ENCODE measurements at regions not wholly inside any gene's neighbourhood (a gene's known extent, or its start where the extent isn't known, plus 50 kb on each side); places are given as distances from the start of the nearest gene placed in this dataset.

DNA sequence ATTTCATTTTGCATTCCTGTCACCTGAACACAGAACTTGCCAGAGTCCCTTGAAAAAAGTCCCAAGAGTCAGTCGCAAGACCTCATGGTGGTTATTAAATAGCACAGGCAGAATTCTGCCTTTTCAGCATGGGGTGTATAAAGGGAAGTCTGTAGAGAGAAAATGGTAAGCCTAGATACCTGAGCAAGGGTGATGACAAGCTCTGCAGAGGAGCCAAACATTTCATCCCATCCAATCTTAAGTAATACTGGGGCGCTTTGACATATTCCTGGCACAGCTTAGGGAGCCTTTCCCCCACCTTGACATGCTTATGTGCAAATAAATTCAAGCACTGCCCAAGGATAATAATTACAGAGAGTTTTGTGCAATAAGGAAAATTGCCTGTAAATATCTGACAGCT, 213.0 kb downstream of the INHBA start:
- TF ChIP-seq POLR2A (IDR thresholded peaks at IDR 0.05) (no peak), CTCF (IDR thresholded peaks at IDR 0.05) (no peak)

Data from suprapubic skin (tissue), 3 donors.